RWPE1 (cell line): ENCODE measurements at regions not wholly inside any gene's neighbourhood (a gene's known extent, or its start where the extent isn't known, plus 50 kb on each side); places are given as distances from the start of the nearest gene placed in this dataset.
A peak's percentile ranks its signal among the peaks of the same experiment; 100 is the strongest.

ENCODE experiments used
- CTCF ChIA-PET: fragments of 350-600 bp; sonication (Branson Sonifier 250); formaldehyde crosslinking; extraction: SDS; loops from one replicate; lab custom pipeline; 2021; lab: Yijun Ruan, JAX
- POLR2A ChIA-PET: fragments of 400-600 bp; formaldehyde crosslinking; extraction: SDS; loops from one replicate; lab custom pipeline; 2020; ENCODE audit warnings: antibody characterized with exemption; ENCODE audit not compliant: low non-redundant PET; lab: Yijun Ruan, JAX
- DNase-seq: peaks from one replicate; pipeline ENCODE4 v3.0.0; 2012; ENCODE audit warnings: low spot score
- H3K27ac ChIP-seq: fragments of 450-650 bp; 2 replicates; pipeline ENCODE4 v1.5.1; 2017
- CTCF ChIP-seq: fragments of 450-650 bp; conservative IDR thresholded peaks from 2 replicates; pipeline ENCODE4 v1.5.1; 2017; ENCODE audit warnings: low read depth, mild to moderate bottlenecking

DNA sequence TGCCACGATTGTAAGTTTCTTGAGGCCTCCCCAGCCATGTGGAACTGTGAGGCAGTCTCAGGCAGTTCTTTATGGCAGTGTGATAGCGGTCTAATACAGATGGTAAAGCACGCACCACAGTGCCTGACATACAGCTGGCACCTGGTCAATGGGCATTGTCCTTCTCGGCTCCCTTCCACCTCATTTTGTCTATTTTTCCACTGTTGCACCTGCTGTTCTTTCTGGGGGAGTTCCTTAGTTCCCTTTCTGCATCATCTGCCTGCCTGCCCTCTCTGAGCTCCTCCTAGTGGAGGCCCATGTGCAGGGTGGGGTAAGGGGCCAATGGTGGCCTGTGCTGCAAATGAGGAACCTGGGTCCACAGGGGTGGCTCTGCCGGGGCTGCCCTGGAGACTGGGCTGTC lies 157.6 kb downstream of the LPIN1 start:
- H3K27ac ChIP-seq: no peak overlapping the region
- CTCF ChIA-PET: interaction anchor here (0.6 kb wide), 1 partner anchor 539 kb away, joined by 4 read pairs; no protein-coding TSS in a partner anchor
- no peak for DNase-seq
- no peak for TF ChIP-seq CTCF
- POLR2A ChIA-PET: no interaction called here

DNA sequence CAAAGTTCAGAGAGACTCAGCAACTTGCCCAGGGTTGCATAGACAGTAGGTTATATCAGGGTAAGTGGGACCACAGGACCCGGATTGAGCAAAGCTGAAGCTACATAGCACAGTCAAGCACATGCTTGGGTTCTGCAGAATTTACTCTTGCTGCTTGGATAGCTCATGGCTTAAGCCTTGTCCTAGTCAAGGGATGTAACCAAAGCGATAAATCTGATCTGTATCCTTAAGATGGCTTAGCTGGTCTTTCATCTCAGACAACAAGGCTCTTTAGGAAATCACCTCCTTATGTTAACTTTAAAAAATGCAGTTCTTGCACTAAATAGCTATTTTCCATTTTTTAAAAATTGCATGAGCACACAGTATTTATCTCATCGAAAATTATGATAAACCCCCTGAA lies 158.5 kb downstream of the LPIN1 start:
- CTCF ChIA-PET: interaction anchor here (0.6 kb wide), 1 partner anchor 198 kb away, joined by 3 read pairs; no protein-coding TSS in a partner anchor

DNA sequence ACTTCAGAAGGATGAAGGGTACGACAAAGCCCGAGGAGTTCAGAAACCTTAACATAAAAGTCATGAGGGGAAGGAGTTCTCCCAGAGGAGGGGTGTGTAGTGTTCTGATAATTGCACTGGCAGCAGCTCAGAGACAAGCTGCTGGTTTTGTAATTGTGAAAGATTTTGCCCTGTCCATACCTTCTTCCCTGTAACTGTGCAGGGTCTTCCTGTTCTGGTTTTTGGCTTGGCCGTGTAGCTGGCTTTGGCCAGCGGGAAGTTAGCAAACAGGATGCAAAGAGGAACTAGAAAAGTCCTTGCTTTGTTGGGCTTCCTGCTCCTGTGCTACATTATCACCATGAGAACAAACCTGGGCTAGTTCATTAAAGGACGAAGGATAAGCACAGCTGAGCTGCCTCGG lies 160.8 kb downstream of the LPIN1 start:
- TF ChIP-seq CTCF: no peak
- POLR2A ChIA-PET: no interaction called here
- CTCF ChIA-PET: no interaction called here
- DNase-seq: no peak
- no peak overlapping the region for H3K27ac ChIP-seq

More for the DNA sequence above, 158.5 kb downstream of the LPIN1 start:
- DNase-seq: no peak
- no peak overlapping the region for H3K27ac ChIP-seq
- POLR2A ChIA-PET: no interaction called here
- no peak for TF ChIP-seq CTCF

GRCh38 chr2:11910971-11911370 lies 164.5 kb downstream of the LPIN1 start:
- DNase-seq: no peak
- no peak overlapping the region for H3K27ac ChIP-seq
- TF ChIP-seq CTCF: no peak
- CTCF ChIA-PET: no interaction called here
- POLR2A ChIA-PET: no interaction called here

DNA sequence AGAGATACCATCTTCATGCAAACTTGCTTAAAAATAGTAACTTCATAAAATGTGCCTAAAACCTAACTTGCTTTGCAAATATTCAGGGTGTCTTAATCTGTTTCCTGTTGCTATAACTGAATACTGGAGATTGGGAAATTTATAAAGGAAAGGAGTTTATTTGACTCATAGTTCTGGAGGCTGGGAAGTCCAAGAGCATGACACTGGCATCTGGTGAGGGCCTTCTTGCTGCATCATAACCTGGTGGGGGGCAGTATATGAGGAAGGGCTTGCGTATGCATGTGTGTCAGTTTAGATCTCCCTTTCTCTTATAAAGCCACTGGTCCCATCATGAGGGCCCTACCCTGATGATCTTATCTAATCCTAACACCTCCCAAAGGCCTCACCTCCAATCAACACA lies 166.5 kb downstream of the LPIN1 start:
- no peak for DNase-seq
- no peak for TF ChIP-seq CTCF
- CTCF ChIA-PET: no interaction called here
- POLR2A ChIA-PET: no interaction called here
- H3K27ac ChIP-seq: no peak overlapping the region

GRCh38 chr2:11914455-11914854 lies 168.0 kb downstream of the LPIN1 start:
- TF ChIP-seq CTCF: no peak
- POLR2A ChIA-PET: no interaction called here
- H3K27ac ChIP-seq: peak overlapping the region; percentile 46
- CTCF ChIA-PET: interaction anchor here (1.1 kb wide), 1 partner anchor 1093 kb away, joined by 3 read pairs; no protein-coding TSS in a partner anchor
- peak; percentile 38 for DNase-seq
